ENCODE measurements at regions not wholly inside any gene's neighbourhood (a gene's known extent, or its start where the extent isn't known, plus 50 kb on each side); places are given as distances from the start of the nearest gene placed in this dataset.

DNA sequence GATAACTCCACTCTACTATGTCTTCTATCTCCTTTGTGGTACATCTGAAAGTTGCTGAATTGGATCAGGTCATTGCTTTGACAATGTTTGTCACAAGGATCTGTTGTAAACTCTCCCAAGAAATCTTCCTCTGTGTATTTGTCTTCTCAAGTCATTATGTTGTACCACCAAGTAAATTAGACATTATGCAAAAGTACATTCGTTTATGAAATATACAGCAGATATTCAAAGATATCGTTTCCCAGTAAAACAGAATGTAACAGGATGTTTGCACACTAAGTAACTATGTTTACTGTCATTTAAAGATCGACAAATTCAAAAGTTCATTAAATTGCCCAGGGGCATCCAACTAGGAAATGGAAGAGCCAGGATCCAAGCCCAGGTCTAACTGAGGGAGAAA is 739.4 kb downstream of the EFNB2 start:
- TF ChIP-seq TBP (IDR thresholded peaks at IDR 0.05; ENCODE audit: low read depth, low read length) = no peak
- TF ChIP-seq SP1 (IDR thresholded peaks at IDR 0.05; ENCODE audit: low read depth, low read length) = no peak
- TF ChIP-seq, protein P1, sequence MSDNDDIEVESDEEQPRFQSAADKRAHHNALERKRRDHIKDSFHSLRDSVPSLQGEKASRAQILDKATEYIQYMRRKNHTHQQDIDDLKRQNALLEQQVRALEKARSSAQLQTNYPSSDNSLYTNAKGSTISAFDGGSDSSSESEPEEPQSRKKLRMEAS (IDR thresholded peaks at IDR 0.05) = no peak
